ENCODE measurements at regions not wholly inside any gene's neighbourhood (a gene's known extent, or its start where the extent isn't known, plus 50 kb on each side); places are given as distances from the start of the nearest gene placed in this dataset.

GRCh38 chr5:107257885-107258520 lies 412.7 kb downstream of the EFNA5 start:
- TF ChIP-seq CTCF (IDR thresholded peaks at IDR 0.05): no peak
- TF ChIP-seq POLR2A (IDR thresholded peaks at IDR 0.05): no peak
